HK-2 (cell line): ENCODE measurements at regions not wholly inside any gene's neighbourhood (a gene's known extent, or its start where the extent isn't known, plus 50 kb on each side); places are given as distances from the start of the nearest gene placed in this dataset.

Experiments used
- DNase-seq: peaks from one replicate; pipeline ENCODE4 v3.0.0-alpha.2; 2018; ENCODE audit not compliant: unreplicated experiment

DNA sequence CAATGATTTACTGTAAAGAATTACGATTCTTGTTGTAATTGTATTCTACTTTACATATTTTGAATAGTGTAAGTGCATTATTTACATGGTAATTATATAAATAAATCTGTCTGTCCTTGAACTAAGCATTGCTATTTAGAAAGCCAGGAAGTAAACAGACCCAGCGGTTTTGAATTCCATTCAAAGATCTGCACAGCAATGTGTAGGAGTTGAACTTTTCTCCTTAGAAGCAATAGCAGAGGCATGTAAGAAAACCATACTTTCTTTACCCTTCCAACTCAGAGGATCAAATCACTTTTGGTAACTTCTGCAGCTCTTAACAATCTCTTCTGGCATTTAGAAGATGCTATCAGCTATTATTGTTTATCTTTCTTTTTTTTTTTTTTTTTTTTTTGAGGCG, 109.2 kb upstream of the VRK2 start:
- DNase-seq: no peak

DNA sequence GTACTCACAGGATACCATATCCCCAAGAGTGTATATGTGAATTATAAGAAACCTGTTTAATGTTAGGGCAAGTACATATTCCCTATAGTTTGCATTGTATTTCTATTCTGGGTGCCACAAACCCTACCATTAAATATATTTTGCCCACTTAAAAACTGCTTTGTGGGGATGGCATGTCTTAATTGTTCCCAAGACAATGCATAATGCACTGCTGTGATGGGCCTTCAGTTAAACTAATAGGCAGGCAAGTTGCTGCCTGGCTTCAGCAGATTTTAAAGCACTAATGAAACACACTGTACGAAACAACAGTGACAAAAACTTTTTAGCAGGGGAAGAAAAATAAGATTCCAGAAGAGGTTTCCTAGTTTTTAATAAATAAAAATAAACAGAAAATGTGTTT, 104.8 kb upstream of the VRK2 start:
- DNase-seq: no peak

DNA sequence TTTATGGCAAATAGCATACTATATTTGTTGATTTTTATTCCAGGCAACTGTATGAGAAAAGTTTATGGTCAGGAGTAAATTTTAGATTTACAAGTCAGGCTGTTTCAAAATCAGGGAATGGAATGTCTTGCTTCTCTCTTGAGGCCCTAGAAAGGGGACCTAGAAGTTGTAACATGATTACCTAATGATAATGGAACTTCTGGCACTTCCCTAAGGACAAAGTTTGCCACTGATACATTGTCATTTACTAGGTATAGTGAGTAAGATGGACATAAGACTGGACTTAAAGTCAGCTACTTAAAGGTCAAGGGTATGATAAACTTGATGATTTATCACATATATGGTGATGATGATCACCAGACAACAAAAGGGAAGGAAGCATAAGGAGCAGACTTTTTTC, 103.3 kb upstream of the VRK2 start:
- no peak for DNase-seq

DNA sequence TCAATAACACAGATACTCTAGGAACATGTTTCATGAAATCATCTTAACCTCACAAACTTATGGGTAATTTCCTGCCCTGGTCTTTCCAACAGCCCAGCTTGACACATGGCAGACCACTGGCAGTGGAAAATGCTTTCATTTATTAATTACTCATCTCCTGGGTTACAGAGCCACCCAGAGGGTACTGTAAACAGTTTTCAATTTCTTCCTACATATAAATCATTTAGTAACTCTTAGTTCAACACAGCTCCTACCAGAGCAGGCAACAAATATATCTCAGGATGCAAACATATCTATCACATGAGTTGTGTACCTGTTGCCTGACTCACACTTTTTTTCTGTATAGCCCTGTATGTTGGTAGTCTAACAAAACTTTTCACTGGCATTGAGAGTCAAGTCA, 99.2 kb upstream of the VRK2 start:
- no peak for DNase-seq

DNA sequence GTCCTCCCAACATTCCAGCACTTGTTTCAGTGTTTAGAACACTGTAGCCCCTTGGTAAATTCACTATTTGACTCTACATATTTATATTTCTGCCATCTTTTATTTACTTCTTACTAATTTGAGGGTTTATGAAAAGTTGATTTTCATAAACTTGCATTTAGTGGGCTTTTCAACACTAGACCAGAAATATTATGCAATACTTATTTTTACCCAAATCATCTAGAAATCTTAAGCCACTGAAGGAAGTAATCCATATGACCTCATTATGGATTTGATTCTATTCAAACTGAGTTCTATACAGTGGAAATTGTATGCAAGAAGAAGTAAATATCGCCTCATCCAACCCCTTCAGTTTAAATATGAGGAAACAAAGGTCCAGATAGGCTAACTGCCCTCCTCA, 92.6 kb upstream of the VRK2 start:
- no peak for DNase-seq

DNA sequence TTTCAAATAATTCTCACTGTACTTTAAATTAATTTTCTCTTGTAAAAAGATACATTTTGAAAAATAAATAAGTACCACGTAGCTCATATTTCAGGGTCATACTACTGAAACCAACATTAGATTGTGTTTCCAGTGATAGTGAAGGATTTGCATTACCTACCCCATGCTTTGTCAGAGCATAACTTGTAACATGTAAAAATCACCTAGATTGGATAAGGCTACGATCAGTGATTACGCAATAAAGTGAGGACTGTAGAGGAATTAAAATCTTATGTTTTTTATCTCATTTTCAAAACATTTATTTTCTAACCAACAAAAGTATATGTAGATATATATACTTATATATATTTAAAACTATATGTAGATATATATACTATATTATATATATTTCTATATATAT, 89.4 kb upstream of the VRK2 start:
- no peak for DNase-seq

DNA sequence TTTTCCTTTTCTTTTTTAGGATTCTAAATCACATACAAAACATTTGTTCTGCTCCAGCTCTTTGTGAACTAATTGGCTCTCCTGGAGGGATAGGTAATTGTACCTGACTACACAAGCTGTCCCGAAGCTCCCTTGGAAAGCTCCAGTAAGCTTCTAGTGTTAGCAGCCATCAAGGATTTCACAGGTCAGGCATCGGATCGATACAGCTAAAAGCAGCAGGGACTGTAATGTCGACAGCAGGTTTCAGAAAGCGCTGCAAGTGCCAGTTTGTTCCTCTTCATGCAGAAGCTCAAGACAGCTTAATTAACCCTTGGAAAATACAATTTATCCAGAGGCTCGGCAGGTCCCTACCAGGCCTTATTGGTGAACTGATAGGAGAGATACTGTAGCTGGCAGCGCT, 87.2 kb upstream of the VRK2 start:
- no peak for DNase-seq

DNA sequence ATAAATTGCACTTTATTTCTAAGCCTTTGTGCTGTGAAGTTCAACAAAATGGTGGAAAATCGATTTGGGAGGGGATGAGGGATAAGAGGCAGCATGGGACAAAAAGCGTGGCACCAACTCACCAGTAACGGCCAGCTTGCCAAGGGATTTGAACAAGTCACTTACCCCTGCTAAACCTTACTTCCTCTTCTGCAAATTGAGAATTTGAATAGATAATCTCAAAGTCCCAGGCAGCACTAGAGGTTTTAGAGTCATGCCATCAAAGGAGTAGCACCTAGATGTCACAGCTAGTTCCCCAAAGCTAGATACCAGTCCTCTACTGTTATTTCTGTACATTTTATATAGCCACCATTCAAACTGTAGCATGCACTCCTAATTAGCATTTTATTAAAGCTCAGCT, 83.7 kb upstream of the VRK2 start:
- no peak for DNase-seq

DNA sequence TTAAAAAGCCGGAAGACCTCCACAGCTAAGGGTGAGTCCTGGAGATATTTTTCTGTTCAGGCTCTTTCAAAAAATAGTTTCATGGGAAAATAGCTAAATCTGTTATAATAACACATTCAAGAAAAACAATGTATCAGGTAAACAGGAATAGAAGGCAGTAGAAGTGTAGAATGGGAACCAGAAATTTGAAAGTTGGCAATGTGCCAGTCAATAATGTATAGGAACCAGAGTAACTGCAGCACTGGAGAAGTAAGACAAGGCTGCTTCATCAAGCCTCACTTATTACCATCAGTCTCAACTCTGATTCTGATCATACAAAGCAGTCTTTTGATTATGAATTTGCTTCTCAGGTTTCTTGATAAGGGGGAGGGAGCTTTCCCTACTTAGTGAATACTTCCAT, 81.4 kb upstream of the VRK2 start:
- DNase-seq: no peak

DNA sequence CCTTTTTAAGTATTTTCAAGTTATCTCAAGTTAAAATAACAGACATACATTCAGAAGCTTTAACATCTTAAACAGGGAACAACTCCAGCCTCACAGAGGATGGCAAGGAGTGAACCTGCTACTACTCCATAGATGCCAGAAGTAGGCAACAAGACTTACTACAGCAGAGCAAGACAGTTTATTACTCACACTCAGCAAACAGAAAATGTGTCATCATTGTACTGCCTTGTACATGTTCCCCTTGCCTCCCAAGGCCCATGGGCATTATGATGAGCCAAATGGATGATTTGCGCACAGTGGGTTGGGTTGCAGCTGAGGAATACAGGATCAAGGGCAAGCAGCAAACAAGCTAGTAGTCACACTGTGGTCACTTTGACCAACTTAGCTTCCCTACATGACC, 80.6 kb upstream of the VRK2 start:
- no peak for DNase-seq

DNA sequence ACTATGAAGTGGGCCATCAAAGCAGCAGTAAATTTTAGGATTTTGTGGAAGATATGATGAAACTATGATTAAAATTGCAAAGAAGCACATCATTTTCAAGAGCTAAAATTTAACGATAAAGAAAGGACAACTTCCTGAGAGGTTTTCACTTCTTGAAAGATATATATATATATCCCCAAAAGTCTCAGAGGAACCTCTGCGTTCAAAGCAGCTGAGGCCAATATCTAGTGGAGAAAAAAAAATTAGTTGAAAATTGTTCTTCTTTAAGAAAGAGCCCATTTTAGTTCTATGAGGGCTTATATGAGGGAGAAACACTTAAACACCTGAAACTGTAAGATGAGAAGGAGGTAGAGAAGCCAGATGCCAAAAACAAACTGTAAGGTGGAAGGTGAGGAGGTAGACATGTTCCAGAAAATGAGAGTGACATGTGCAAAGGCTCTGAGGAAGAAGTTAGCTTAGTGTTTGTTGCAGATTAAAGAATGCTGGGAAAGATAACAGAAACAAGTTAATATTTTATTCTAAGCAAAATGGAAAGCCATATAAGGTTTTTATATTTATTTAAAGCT, 72.9 kb upstream of the VRK2 start:
- DNase-seq: no peak

DNA sequence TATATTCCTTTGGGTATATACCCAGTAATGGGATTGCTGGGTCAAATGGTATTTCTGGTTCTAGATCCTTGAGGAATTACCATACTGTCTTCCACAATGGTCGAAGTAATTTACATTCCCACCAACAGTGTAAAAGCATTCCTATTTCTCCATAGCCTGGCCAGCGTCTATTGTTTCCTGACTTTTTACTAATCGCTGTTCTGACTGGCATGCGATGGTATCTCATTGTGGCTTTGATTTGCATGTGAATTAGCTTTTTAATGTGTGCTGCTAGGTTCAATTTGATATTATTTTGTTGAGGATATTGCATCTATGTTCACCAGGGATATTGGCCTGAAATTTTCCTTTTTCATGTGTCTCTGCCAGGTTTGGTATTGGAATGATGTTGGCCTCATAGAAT, 67.4 kb upstream of the VRK2 start:
- DNase-seq: no peak

DNA sequence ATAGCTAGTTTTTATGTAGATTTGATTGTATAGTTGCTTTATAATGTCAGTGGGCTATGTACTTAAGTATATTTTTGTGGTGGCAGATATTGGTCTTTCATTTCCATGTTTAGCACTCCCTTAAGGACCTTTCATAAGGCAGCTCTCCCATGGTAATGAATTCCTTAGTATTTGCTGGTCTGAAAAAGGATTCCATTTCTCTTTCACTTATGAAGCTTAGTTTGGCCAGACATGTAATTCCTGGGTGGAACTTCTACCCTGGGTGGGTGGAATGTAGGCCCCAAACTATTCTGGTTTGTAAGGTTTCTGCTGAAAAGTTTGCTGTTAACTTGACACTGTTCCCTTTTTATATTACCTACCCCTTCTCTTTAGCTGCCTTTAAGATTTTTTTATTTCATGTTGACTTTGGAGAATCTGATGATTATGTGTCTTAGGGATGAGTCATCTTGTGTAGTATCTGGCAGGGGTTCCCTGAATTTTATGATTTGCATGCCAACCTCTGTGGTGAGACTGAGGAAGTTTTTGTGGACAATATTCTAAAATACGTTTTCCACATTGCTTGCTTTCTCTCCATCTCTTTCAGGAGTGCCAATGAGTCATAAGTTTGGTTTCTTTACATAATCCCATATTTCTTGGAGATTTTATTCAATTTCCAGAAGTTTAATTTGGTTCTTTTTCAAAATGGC, 65.4 kb upstream of the VRK2 start:
- no peak for DNase-seq

DNA sequence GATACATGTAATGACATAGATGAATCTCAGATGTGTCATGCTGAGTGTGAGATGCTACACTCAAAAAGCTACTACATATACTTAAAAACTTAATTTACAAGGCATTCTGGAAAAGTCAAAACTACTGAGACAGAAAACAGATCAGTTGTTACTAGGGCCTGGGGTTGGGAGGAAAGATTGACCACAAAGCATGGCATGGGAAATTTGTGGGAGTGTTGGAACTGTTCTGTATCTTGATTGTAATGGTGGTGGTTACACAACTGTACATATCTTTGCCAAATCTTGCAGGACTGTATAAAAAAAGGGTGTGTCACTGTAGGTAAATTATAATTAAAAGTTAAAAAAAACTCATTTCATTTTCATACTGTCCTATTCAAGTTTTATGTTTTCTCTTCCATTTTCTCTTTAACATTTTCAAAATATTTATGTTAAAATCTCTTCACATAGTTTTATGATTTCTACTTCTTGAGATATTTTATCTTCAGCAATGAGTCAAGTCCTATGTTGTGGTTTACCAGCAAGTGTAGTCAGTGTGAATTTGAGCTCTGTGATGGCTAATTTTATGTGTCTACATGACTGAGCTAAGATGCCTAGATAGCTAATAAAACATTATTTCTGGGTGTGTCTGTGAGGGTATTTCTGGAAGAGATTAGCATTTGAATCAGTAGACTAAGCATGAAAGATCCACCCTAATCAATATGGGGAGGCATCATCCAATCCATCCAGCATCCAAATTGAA, 58.6 kb upstream of the VRK2 start:
- no peak for DNase-seq

DNA sequence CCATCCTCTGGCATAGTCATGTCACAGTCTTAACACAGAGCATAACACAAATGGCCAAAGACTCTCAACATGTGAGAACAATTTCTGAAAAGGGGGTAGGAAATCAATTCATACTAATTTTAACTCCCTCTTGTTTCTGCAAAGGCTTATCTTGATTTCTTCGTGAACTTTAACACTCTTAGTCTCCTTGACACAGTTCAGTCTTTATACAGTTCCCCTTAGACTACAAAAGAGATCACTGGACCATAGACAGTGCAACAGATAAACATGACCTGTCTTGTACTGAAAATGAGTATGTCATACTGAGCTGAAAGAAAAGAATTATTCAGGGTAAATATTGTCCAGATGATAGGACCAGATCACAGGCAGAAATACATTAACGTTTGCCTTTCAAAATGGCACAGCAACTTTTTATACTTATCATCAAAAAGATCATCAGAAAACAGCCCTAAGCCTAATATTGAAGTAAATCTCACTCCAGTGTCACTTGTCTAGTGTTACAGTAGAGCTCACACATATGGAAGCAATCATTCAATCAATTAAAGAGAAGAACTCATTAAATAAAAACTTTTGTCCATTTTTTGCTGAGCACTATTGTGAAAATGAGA, 56.4 kb upstream of the VRK2 start:
- DNase-seq: no peak
